Activated naive CD4-positive, alpha-beta T cell treated with anti-CD3 and anti-CD28 coated beads, Interleukin-2, amount 50 U/mL, for 72 hours (primary cell): ENCODE measurements at regions not wholly inside any gene's neighbourhood (a gene's known extent, or its start where the extent isn't known, plus 50 kb on each side); places are given as distances from the start of the nearest gene placed in this dataset.

Source experiments
- ATAC-seq, 2 donors: fragments of 150-1000 bp; cut with Tn5 transposase; 2 replicates each; pipeline ENCODE4 v1.10.0; 2021; ENCODE audit warnings: mild to moderate bottlenecking in 2 of 2, moderate library complexity in 2 of 2
- DNase-seq, 2 donors: peaks; one replicate each; pipeline ENCODE4 v3.0.0; 2021 to 2022; ENCODE audit warnings: low spot score in 2 of 2
- H3K27ac Mint-ChIP-seq, 2 donors: one replicate each; pipeline ENCODE4 v1.8.0; 2022; ENCODE audit warnings: mild to moderate bottlenecking in 2 of 2, mixed read lengths in 2 of 2
- H3K36me3 Mint-ChIP-seq, 2 donors: one replicate each; pipeline ENCODE4 v1.8.0; 2022; ENCODE audit warnings: mixed read lengths in 2 of 2
- H3K9me3 Mint-ChIP-seq, 2 donors: one replicate each; pipeline ENCODE4 v1.8.0; 2022; ENCODE audit warnings: mixed read lengths in 2 of 2

DNA sequence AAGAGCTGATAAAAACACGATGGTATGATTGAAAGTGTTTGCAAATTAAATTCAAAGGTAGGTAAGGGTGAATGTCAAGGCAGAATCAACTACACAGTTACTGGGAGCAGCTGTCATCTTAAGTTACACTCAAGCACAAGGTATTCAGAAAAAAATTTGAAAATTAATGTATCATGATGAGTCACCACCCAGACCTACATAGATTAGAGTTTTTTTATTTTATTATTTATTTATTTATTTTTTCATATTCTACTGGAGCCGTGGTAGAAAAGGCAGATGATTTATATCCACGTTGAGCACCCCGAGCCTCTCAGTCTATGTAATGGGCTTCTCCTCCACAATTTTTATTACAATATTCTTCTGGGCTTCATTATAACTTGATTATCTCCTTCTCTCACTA lies 728.9 kb upstream of the ARGLU1 start:
- ATAC-seq: no peak
- H3K9me3 Mint-ChIP-seq: peaks cover 5 to 10% of the 10 kb centered on the region in 2 donors
- H3K36me3 Mint-ChIP-seq: no peaks in the 10 kb centered on the region

DNA sequence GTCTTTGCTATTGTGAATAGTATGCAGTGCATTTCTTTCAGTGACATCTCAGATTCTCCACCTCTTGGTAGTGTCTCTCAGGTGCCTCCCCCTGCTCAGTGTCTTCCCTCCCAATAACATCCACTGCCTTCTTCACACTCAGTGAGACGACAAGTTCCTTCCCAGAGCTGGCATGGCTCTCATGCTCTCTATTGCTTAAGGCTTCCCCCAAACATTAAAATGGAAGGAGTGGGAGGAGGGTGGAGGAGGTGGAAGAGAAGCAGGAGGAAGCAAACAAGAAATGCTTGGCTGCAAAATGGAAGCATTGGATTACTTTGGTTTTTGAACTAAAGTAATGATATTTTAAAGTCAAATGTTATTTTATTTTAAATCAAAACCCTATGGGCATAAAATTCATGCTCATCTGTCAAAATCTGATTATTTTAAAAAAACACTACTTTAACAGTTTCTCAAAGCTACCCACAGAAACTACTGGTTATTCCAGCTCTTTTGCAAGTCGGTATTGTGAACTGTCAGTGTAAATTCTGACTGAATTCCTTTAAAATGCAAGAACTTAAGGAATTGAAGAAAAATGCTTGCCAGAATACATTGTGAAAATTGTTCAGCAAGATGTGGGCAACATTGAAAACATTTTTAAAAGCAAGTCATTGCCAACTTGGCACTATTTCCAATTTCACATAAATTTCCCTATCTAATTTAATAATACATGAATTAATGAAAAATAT lies 727.6 kb upstream of the ARGLU1 start:
- Mint-ChIP-seq H3K9me3 (peaks cover 5 to 10% of the 10 kb centered on the region in 2 donors), H3K36me3 (no peaks in the 10 kb centered on the region), H3K27ac (no peak overlapping the region)
- DNase-seq (no peak), ATAC-seq (no peak)

More for the DNA sequence above, 728.9 kb upstream of the ARGLU1 start:
- no peak overlapping the region for H3K27ac Mint-ChIP-seq
- DNase-seq: no peak

DNA sequence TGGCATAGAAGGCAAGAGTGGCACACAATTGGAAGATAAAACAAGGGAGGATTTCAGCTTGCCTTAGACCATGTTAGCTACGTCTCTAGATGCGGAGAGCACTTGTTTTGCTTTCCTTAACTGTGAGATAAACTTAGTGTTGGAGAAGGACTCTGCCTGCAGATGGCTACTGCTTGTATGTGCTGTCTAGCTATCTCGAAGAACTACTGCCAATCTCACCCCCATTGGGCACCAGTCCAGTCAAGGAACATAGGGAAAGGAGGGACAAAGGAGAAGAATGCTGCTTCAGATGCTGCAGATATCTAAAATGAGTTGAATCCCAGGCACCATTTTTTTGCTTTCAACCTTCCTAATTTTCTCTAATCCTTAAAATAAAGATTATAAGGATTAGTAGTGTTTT lies 726.0 kb upstream of the ARGLU1 start:
- peaks cover 5 to 11% of the 10 kb centered on the region in 2 donors for H3K9me3 Mint-ChIP-seq
- DNase-seq: no peak
- ATAC-seq: no peak
- no peak overlapping the region for H3K27ac Mint-ChIP-seq
- H3K36me3 Mint-ChIP-seq: no peaks in the 10 kb centered on the region

DNA sequence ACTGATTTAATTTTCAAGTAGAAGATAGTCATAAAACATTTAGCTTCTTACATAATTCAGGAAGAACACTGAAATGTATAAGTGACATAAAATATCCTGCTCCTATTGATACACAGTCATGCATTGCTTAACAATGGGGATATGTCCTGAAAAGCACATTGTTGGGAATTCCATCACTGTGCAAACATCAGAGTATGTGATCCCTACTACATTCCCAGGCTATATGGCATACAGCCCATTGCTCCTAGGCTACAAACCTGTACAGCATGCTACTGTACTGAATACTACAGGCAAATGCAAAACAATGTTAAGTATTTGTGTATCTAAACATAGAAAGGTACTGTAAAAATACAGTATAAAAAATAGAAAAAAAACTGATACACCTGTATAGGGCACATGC lies 723.9 kb upstream of the ARGLU1 start:
- H3K9me3 Mint-ChIP-seq: peaks cover 5 to 10% of the 10 kb centered on the region in 2 donors
- ATAC-seq (no peak), DNase-seq (no peak)
- no peaks in the 10 kb centered on the region for H3K36me3 Mint-ChIP-seq
- no peak overlapping the region for H3K27ac Mint-ChIP-seq

DNA sequence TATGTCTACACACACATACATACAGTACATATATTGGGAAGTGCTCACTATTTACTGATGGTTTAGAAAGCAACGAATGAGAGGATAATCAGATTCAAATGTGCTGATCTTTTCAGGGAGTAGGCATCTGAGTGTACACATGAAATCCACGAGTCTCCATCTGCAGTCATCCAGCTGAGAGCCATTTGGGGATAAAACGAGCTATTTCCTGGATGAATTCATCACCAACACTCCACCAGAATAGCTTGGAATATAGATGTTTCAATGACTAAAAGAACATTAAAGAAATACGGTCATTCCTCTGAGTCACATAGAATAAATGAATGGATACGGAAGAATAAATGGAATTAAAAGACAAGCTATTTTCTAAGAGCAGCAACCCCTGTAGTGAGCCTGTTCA lies 721.6 kb upstream of the ARGLU1 start:
- ATAC-seq (no peak), DNase-seq (no peak)
- H3K27ac Mint-ChIP-seq: no peak overlapping the region
- peaks cover 0 to 9% of the 10 kb centered on the region in 2 donors for H3K9me3 Mint-ChIP-seq
- H3K36me3 Mint-ChIP-seq: no peaks in the 10 kb centered on the region

DNA sequence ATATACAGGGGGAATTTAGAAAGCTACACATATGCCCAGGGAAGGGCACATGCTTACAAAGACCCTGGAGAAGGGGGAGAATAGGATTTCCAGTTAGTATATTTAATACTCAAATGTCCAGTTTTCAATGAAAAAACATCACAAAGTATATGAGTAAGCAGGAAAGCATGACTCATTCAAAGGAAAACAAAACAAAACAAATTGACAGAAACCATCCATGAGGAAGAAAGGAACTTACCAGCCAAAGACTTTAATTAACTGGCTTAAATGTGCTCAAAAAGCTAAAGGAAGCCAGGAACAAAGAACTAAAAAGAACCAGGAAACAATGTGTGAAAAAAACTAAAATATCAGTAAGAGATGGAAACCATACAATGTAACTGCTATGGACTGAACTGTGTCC lies 716.2 kb upstream of the ARGLU1 start:
- DNase-seq (no peak), ATAC-seq (no peak)
- Mint-ChIP-seq H3K9me3 (peaks cover 22 to 24% of the 10 kb centered on the region in 2 donors), H3K27ac (no peak overlapping the region), H3K36me3 (no peaks in the 10 kb centered on the region)

DNA sequence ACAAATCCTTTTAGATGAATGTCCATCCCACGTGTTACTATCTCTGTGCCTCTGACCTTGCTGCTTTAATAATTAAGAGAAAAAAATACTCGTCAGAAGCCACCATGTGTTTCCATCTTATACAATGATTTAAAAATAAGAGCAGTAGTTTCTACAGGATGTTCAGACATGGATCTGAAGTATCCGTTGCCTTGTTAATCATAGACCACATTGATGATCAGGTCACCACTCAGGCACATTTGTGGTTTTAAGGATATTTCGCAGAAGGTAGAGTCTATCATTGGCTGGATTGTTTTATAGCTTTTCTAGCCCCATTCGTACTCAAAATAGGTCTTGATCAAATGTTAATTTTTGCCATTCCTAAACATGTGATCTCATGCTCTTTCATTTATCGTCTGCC lies 710.0 kb upstream of the ARGLU1 start:
- Mint-ChIP-seq H3K27ac (no peak overlapping the region), H3K9me3 (peaks cover 17 to 21% of the 10 kb centered on the region in 2 donors), H3K36me3 (no peaks in the 10 kb centered on the region)
- no peak for ATAC-seq
- DNase-seq: no peak

DNA sequence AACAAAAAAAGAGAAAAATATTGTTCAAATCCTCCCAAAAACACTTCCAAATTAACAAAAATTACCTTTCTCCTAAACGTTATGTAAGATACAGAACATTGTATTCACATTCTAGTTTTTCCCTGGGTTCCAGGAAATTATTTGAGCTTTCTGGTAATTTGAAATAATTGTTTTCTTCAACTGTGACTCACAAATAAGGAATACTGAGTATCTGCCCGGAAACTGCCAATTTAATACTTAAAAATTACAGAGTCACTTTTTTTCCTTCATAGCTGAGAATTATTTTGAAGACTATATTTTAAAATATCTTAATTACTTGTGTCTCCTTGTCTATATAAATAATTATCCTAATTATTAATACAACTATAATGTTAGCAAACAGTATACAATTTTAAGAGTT lies 709.0 kb upstream of the ARGLU1 start:
- DNase-seq (no peak), ATAC-seq (no peak)
- Mint-ChIP-seq H3K9me3 (peaks cover 17 to 21% of the 10 kb centered on the region in 2 donors), H3K36me3 (no peaks in the 10 kb centered on the region), H3K27ac (no peak overlapping the region)

DNA sequence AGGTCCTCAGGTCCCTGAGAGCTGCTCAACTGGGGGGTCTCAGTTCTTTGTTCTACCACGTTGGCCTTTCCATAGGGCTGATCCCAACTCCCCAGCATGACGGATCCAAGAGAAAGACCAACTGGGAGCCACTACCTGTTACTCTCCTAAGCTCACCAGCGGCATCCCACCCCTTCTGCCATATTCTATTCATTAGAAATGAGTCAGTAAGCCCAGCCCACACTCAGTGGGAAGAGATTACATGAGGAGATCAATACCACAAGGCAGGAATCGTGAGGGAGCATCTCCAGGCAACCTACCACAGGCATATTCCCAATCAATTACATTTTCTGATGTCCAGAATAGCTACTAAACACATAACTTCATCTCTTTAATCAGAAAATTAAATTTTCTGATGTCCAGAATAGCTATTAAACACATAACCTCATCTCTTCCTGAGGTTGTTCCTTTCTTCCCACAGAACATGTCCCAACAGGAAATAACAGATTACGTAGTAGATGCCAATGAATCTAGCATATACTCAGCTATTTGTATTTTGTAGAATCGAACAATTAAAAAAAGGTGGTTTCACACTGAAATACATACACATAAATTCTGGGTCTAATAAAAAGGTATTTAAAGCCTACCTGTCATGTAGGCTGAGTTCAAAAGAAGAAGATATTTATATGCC lies 708.1 kb upstream of the ARGLU1 start:
- DNase-seq: no peak
- no peak overlapping the region for H3K27ac Mint-ChIP-seq
- no peak for ATAC-seq
- no peaks in the 10 kb centered on the region for H3K36me3 Mint-ChIP-seq
- H3K9me3 Mint-ChIP-seq: peaks cover 10 to 13% of the 10 kb centered on the region in 2 donors

DNA sequence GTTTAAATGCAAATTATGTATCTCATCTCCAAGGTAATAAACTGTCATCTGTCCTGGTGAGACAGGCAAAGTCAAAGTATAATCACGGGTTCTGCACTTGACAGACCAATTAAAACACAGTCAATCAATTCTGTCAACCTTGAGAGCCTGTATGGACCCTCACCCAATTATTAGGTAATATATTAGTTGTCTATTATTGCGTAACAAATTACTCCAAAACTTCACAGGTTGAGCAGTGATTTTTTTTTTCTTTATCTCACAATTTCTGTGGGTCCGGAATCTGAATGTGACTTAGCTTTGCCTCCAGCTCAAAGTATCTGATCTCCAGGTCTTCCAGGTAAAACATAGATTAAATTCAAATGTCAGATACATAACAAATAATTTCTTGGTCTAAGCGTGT lies 707.4 kb upstream of the ARGLU1 start:
- DNase-seq: no peak
- no peaks in the 10 kb centered on the region for H3K36me3 Mint-ChIP-seq
- H3K9me3 Mint-ChIP-seq: peaks cover 9 to 11% of the 10 kb centered on the region in 2 donors
- H3K27ac Mint-ChIP-seq: no peak overlapping the region
- ATAC-seq: no peak

DNA sequence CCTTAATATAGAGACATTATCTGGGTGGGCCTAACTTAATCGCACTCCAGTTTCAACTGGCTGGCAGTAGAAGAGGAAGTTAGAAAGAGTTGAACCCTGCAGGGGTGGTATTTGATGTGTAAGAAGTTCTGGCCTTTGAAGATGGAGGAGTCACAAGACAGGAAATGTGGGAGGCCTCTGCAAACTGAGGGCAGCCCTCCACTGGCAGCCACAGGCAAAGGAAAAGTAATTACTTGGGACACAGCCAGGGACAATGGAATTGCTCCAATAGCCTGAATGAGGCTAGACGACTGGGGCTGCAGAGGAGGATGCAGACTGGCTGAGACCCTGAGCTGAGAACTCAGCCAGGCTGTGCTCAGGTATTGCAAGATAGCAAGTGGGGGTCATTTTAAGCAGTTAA lies 703.3 kb upstream of the ARGLU1 start:
- ATAC-seq (no peak), DNase-seq (no peak)
- peaks cover 10 to 17% of the 10 kb centered on the region in 2 donors for H3K9me3 Mint-ChIP-seq
- no peak overlapping the region for H3K27ac Mint-ChIP-seq
- peaks cover 0 to 4% of the 10 kb centered on the region in 2 donors for H3K36me3 Mint-ChIP-seq

DNA sequence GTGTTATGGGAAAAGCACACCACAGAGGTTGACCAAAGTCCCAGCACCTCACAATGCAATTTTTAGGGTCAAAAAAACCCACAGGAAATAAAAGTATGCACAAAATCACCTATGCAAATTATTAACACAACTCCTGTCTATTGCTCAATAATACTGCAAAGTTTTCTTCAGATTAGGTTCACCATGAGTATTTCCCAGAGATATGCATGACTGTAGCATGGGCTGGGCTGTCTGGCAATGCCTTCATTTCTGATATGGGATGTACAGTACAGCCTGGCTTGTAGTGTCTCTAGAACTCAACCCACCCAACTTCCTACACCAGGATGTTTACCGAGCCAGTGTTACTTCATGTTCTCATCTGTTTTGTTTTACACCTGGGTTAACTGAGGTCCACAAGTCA lies 698.7 kb upstream of the ARGLU1 start:
- H3K27ac Mint-ChIP-seq: no peak overlapping the region
- ATAC-seq (no peak), DNase-seq (no peak)
- H3K9me3 Mint-ChIP-seq: peaks cover 5 to 17% of the 10 kb centered on the region in 2 donors
- H3K36me3 Mint-ChIP-seq: peaks cover 0 to 8% of the 10 kb centered on the region in 2 donors

DNA sequence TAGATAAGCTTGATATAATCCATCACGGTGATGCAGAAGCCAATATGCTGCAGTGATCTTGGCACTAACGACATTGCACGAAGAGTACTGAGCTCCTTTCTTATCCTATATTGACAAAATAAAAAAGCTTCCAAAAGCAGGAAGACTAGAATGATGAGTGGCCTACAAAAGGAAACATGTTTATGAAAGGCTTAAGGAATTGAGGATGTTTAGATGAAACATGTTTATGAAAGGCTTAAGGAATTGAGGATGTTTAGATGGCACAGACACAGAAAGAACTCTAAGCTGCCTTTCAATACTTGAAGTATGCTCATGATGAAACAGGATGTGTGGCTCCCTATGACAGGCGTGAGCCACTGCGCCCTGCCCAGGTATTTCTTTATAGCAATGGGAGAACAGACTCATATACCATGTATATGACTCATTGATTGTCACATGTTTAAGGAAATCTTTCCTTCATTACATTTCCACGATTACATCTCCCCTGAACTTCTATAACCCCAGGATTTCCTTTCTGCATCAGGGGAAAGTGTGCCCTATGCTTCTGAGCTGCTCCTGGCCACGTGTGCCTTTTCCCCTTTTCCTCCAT lies 690.8 kb upstream of the ARGLU1 start:
- ATAC-seq: no peak
- Mint-ChIP-seq H3K9me3 (peaks cover 5 to 8% of the 10 kb centered on the region in 2 donors), H3K27ac (no peak overlapping the region), H3K36me3 (peaks cover 0 to 4% of the 10 kb centered on the region in 2 donors)
- DNase-seq: no peak

DNA sequence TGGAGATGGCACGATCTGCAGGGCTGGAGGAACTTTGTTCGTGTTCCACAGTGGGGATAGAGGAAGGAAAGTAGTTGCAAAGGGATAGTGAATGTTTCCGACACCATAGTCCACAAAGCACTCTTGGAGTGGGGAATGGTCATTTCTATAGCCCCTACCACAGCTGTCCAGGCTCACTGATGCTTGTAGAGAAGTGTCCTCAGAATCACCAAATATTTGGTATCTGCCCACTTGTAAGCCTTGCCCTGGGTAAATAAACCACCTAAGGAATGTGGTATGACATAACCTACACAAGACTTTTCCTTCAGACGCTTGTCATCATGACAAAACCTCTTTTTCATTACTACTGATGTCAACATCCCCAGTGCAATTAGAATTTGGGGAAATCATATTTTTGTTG lies 686.5 kb upstream of the ARGLU1 start:
- no peak for DNase-seq
- H3K9me3 Mint-ChIP-seq: no peaks in the 10 kb centered on the region
- no peak overlapping the region for H3K27ac Mint-ChIP-seq
- ATAC-seq: no peak
- no peaks in the 10 kb centered on the region for H3K36me3 Mint-ChIP-seq

DNA sequence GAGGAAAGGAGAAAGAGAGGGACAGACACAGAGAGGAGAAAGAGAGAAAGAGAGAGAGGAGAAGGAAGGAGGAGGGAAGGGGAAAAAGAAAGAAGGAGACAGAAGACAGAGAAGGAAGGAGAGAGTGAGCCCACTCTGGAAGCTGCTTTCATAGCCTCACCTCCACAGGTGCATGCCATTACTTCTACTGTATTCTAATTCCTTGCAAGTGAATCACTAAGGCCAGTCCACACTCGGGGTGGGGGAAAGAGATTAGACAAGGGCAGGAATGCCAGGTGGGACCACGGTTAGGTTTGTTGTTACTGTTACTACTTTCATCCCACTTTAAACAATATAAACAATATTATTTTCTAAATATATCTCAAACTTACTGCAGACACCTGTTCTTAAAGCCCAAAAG lies 684.5 kb upstream of the ARGLU1 start:
- H3K36me3 Mint-ChIP-seq: no peaks in the 10 kb centered on the region
- peaks cover 0 to 4% of the 10 kb centered on the region in 2 donors for H3K9me3 Mint-ChIP-seq
- no peak overlapping the region for H3K27ac Mint-ChIP-seq
- ATAC-seq: no peak
- no peak for DNase-seq

DNA sequence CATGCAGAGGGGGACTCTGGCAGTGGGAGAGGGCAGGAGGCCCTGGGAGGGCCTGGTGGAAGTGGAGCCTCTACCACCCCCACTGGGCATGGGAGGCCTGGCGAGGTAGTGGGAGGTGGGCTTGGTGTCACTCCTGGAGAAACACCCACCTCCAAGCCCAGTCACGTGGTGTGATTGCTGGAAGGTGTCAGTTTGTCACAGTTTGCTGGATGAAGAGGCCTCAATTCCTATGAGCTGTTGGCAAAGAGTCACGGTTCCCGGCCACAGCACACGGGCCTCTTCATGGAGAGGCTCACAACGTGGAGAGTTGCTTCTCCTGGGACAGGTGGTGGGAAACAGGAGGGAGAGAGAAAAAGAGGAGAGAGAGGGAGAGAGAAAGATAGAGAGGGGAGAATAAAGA lies 684.1 kb upstream of the ARGLU1 start:
- H3K36me3 Mint-ChIP-seq: no peaks in the 10 kb centered on the region
- peaks cover 0 to 4% of the 10 kb centered on the region in 2 donors for H3K9me3 Mint-ChIP-seq
- no peak for ATAC-seq
- DNase-seq: no peak
- no peak overlapping the region for H3K27ac Mint-ChIP-seq

DNA sequence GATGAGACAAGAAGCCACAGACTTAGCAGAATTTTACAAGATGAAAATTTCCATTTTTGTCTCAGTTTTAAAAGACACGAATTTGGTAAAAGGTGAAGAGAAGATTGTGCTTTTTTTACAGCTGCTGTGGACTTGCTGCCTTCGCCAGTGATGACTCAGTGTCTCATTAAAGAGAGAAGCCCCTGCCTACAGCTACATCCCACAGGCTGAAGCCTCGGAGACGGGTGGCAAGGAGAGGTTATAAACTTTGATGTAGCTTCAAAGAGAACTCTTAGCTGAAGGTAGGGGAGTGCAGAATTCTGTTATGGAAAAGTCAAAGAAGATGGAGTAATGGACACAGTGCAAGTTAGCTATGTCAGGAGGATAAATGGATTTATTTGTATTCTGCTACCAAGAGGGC lies 683.4 kb upstream of the ARGLU1 start:
- no peak for ATAC-seq
- no peak overlapping the region for H3K27ac Mint-ChIP-seq

DNA sequence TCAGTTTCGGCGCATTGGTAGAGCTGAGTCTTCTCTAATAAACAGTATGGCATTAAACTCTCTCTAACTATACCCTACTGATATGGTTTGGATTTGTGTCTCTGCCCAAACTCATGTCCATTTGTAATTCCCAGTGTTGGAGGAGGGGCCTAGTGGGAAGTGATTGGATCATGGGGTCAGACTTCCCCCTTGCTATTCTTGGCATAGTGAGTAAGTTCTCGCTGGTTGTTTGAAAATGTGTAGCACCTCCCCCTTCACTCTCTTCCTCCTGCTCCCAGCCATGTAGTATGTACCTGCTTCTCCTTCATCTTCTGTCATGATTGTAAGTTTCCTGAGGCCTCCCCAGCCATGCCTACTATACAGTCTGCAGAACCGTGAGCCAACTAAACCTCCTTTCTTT lies 682.7 kb upstream of the ARGLU1 start:
- Mint-ChIP-seq H3K27ac (no peak overlapping the region), H3K9me3 (peaks cover 0 to 4% of the 10 kb centered on the region in 2 donors), H3K36me3 (no peaks in the 10 kb centered on the region)
- ATAC-seq: no peak
- no peak for DNase-seq

More for the DNA sequence above, 683.4 kb upstream of the ARGLU1 start:
- no peaks in the 10 kb centered on the region for H3K36me3 Mint-ChIP-seq
- DNase-seq: no peak
- peaks cover 0 to 4% of the 10 kb centered on the region in 2 donors for H3K9me3 Mint-ChIP-seq
